RKO (cell line): ENCODE measurements at regions not wholly inside any gene's neighbourhood (a gene's known extent, or its start where the extent isn't known, plus 50 kb on each side); places are given as distances from the start of the nearest gene placed in this dataset.
"Not testable (repeated sequence)": the region's sequence is repeated elsewhere in the genome, so short reads cannot be mapped to it uniquely, and the experiment has no call there.

Experiments used
- DNase-seq: peaks from one replicate; pipeline ENCODE4 v3.0.0-alpha.2; 2016; ENCODE audit warnings: low spot score

- no peak for DNase-seq
Observed at GRCh38 chr7:106523482-106523881, 137.5 kb downstream of the CCDC71L start.

- DNase-seq, result no peak
Observed at GRCh38 chr7:106522696-106523095, 138.3 kb downstream of the CCDC71L start.

DNA sequence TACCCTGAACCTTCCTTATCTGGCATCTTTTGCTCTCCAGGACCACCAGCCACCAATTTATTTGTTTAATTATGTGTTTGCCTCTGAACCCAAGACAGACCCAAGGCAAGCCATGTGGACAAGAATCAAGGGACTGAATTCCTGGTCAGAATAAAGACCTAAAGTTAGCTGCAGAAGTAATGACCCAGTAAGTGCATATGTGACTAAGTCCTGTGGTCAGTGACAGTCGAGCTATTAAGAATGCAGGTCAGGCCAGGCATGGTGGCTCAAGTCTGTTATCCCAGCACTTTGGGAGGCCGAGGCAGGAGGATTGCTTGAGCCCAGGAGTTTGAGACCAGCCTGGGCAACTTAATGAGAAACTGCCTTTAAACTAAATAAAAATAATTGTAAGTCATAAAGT, 139.4 kb downstream of the CCDC71L start:
- DNase-seq, result peak; percentile 15

- DNase-seq, result no peak
Observed at GRCh38 chr7:106520962-106521514, 139.9 kb downstream of the CCDC71L start.

DNA sequence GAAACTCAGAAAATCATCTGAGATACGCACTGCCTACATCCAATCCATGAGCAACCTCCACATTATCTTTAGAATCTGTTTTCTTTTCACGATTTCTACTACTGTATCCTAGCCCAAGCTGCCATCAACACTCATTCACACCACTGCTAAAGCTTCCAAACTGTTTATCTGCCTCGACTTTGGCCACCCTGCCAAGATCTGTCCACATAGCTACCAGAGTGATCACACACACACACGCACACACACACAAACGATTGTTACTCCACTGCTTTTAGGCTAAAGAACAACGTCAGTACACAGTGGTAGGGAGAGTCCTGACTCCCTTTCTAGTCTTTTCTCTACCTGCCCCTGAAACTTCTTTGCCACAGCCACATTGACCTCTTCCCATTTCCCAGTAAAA, 142.0 kb downstream of the CCDC71L start:
- no peak for DNase-seq

- no peak for DNase-seq
Observed at GRCh38 chr7:106518239-106518638, 142.7 kb downstream of the CCDC71L start.

- no peak for DNase-seq
Observed at GRCh38 chr7:106517508-106517907, 143.4 kb downstream of the CCDC71L start.

GRCh38 chr7:106515321-106515720, 145.6 kb downstream of the CCDC71L start:
- no peak for DNase-seq

GRCh38 chr7:106514881-106515280, 146.1 kb downstream of the CCDC71L start:
- DNase-seq, result no peak

DNA sequence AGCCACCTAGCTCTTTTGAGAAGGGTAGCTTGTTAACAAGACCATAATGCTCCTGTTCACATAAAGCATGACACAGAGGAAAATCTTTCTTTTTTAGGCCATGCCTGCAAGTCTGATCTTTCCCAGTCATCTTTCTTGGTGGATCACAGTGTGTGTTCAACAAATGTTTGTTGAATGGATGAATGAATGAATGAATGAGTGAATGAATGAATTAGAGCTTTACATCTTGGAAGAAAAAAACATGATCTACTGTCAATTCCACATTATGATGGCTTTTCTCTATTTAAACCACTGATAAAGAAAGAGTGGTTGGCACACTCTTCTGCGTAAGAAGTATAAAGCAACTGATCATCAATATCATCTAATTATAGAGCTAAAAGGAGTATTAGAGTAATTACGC, 148.7 kb downstream of the CCDC71L start:
- DNase-seq, result no peak

DNA sequence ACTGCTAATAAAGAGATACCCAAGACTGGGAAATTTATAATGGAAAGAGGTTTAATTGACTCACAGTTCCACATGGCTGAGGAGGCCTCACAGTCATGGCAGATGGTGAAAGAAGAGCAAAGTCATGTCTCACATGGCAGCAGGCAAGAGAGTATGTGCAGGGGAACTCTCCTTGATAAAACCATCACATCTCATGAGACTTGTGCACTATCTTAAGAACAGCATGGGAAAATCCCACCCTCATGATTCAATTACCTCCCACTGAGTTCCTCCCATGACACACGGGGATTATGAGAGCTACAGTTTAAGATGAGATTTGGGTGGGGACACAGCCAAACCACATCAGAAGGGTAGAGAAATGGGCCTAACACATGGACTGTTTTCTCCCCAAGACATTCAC, 156.3 kb downstream of the CCDC71L start:
- no peak for DNase-seq

GRCh38 chr7:106504207-106504606, 156.8 kb downstream of the CCDC71L start:
- DNase-seq, result no peak

DNA sequence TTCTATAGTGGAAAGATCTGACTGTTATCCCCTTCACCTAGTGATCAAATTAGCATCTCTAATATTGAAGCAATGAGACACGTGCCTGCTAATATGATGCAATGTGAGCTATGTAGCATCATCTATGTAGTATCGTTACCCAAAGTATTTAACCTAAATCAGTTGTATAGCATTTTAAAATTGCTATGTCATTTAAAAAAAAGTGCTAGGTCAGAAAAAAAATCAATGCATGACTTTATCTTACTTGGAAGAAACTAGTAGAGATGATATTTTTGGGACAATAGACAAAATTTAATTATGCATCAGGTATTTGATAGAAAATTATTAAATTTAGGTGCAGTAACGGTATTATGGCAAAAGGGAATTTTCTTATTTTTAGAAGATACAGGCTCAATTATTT, 157.3 kb downstream of the CCDC71L start:
- no peak for DNase-seq

GRCh38 chr7:106501605-106502580, 159.1 kb downstream of the CCDC71L start:
- DNase-seq, result no peak

DNA sequence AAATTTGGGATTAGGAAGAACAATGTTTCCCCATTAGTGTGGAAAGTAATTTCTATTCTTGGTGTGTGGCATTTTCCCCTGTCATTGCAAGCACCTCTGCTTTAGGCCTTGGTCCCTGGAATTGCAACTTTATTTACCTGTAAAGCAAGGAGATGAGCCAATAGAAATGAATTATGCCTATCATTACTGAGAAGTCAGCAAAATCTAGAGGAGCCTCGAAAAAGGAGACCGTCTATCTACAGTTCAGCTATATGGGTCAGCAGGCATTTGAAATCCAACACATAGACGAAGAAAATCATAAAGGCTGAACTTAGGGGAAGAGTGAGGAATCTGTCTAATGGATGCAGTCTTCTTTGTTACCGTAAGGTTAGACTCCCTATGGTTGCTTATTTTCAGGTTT, 161.1 kb downstream of the CCDC71L start:
- no peak for DNase-seq

DNA sequence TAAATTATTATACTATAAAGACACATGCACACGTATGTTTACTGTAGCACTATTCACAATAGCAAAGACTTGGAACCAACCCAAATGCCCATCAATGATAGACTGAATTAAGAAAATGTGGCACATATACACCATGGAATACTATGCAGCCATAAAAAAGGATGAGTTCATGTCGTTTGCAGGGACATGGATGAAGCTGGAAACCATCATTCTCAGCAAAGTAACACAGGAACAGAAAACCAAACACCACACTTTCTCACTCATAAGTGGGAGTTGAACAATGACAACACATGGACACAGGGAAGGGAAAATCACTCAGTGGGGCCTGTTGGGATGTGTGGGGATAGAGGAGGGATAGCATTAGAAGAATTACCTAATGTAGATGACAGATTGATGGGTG, 163.0 kb downstream of the CCDC71L start:
- not testable (repeated sequence) for DNase-seq

GRCh38 chr7:106493041-106493731, 167.8 kb downstream of the CCDC71L start:
- DNase-seq, result no peak

GRCh38 chr7:106488465-106488864, 172.5 kb downstream of the CCDC71L start:
- DNase-seq, result no peak

DNA sequence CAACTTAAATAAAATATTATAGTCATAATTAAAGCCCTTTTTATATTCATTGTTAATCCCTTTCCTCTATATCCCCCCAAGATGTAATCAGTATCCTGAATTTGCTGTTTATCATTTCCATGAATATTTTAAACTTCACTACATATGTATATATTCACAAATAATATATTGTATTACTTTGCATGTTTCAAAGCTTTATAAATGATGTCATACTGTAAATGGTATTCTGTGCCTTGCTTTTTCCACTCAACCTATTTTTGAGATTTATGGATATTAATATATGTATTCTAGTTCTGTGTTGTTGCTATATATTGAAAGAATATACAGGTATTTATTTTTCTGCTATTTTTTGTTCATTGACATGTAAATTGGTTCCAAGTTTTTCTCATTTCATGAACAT, 173.1 kb downstream of the CCDC71L start:
- DNase-seq, result no peak

DNA sequence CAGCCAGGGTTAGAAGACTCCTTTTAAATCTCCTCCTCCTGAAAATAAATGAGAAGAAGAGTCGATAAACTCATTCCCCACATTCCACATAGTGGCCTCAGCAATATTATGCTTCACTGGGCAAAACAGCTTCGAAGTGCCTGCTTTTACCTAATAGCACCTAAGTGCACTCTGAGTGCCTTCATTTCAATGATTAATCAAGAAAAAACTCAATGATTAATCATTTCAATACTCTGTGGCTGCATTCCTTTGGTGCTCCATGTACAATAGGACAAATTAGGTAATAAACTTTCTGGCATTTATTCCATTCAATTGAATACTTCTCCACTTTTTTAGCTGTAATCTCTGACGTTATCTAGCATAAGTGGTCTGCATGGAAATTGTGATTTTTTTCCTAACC, 174.6 kb downstream of the CCDC71L start:
- no peak for DNase-seq

- no peak for DNase-seq
Observed at GRCh38 chr7:106485919-106486318, 175.0 kb downstream of the CCDC71L start.

- peak; percentile 42 for DNase-seq
Observed at GRCh38 chr7:106485031-106485551, 175.9 kb downstream of the CCDC71L start.

- DNase-seq, result no peak
Observed at GRCh38 chr7:106484562-106484961, 176.4 kb downstream of the CCDC71L start.
